DMS153 treated with DMSO at 0.1 percent for 48 hours (cell line): ENCODE measurements at regions not wholly inside any gene's neighbourhood (a gene's known extent, or its start where the extent isn't known, plus 50 kb on each side); places are given as distances from the start of the nearest gene placed in this dataset.
A peak's percentile ranks its signal among the peaks of the same experiment; 100 is the strongest.

ENCODE experiments used
- DNase-seq: peaks from one replicate; lab custom pipeline; 2025; ENCODE audit not compliant: unreplicated experiment; lab: John Stamatoyannopoulos, UW

DNA sequence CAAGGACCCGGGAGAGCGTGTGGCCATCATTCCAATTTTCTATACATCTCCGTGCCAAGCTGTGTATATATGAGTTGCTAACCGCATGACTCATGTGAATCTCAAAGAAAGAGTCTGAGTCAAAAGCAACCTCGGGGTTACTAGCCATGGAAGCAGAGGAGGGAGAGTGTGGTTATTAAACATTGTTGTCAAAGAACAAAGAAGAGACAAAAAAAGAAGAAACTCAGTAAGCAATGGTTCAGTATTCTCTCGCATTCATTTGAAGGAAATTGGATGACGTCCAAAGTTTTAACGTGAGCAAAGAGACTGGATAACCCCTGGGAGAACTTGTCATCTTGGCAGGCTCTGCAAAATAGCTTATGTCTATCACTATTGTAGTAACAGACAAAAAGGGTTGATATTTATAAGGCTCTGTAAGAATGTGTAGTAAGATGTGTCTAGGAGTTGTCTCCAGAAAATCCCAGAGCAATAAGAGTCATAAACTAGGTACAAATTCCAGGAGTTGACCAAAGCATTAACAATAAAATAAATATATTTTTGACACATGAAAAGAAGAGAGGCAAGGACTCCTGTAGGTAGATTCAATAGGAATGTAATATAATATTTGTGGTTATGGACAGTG lies 52.8 kb upstream of the GRM7 start:
- peak; percentile 15 for DNase-seq

- no peak for DNase-seq
Measured at GRCh38 chr3:6809349-6809748, 51.6 kb upstream of the GRM7 start.
